ENCODE measurements at regions not wholly inside any gene's neighbourhood (a gene's known extent, or its start where the extent isn't known, plus 50 kb on each side); places are given as distances from the start of the nearest gene placed in this dataset.

GRCh38 chr5:17893026-17893635, 258.9 kb downstream of the TAF11L14 start:
- DNase-seq (ENCODE audit: low read depth) = no peak

- no peak for DNase-seq (ENCODE audit: low read depth)
These were observed 261.2 kb downstream of the TAF11L14 start for GRCh38 chr5:17895288-17896033.

- DNase-seq (ENCODE audit: low read depth) = no peak
These were observed 262.3 kb downstream of the TAF11L14 start for GRCh38 chr5:17896605-17897004.

GRCh38 chr5:17897776-17898175, 263.5 kb downstream of the TAF11L14 start:
- no peak for DNase-seq (ENCODE audit: low read depth)

GRCh38 chr5:17898766-17899165, 264.5 kb downstream of the TAF11L14 start:
- DNase-seq (ENCODE audit: low read depth) = no peak

GRCh38 chr5:17907094-17907493, 272.8 kb downstream of the TAF11L14 start:
- DNase-seq (ENCODE audit: low read depth) = no peak

GRCh38 chr5:17910318-17910717, 276.1 kb downstream of the TAF11L14 start:
- DNase-seq (ENCODE audit: low read depth) = no peak

GRCh38 chr5:17912794-17913193, 278.5 kb downstream of the TAF11L14 start:
- DNase-seq (ENCODE audit: low read depth) = no peak

GRCh38 chr5:17916446-17916845, 282.2 kb downstream of the TAF11L14 start:
- DNase-seq (ENCODE audit: low read depth) = no peak

GRCh38 chr5:17917465-17917864, 283.2 kb downstream of the TAF11L14 start:
- DNase-seq (ENCODE audit: low read depth) = no peak

GRCh38 chr5:17918373-17919104, 284.3 kb downstream of the TAF11L14 start:
- DNase-seq (ENCODE audit: low read depth) = no peak

- DNase-seq (ENCODE audit: low read depth) = no peak
These were observed 291.0 kb downstream of the TAF11L14 start for GRCh38 chr5:17925276-17925675.

GRCh38 chr5:17928581-17928981, 294.3 kb downstream of the TAF11L14 start:
- DNase-seq (ENCODE audit: low read depth) = no peak

- DNase-seq (ENCODE audit: low read depth) = no peak
These were observed 294.9 kb downstream of the TAF11L14 start for GRCh38 chr5:17929171-17929570.

- DNase-seq (ENCODE audit: low read depth) = no peak
These were observed 296.1 kb downstream of the TAF11L14 start for GRCh38 chr5:17930346-17930745.

- DNase-seq (ENCODE audit: low read depth) = no peak
These were observed 309.8 kb downstream of the TAF11L14 start for GRCh38 chr5:17944046-17944445.

GRCh38 chr5:17947029-17947428, 312.8 kb downstream of the TAF11L14 start:
- DNase-seq (ENCODE audit: low read depth) = no peak

GRCh38 chr5:17951392-17952169, 317.3 kb downstream of the TAF11L14 start:
- DNase-seq (ENCODE audit: low read depth) = no peak

- no peak for DNase-seq (ENCODE audit: low read depth)
These were observed 318.0 kb downstream of the TAF11L14 start for GRCh38 chr5:17952231-17952630.

GRCh38 chr5:17964067-17964466, 329.8 kb downstream of the TAF11L14 start:
- DNase-seq (ENCODE audit: low read depth) = no peak

- no peak for DNase-seq (ENCODE audit: low read depth)
These were observed 332.6 kb downstream of the TAF11L14 start for GRCh38 chr5:17966640-17967402.

- DNase-seq (ENCODE audit: low read depth) = no peak
These were observed 342.1 kb downstream of the TAF11L14 start for GRCh38 chr5:17976404-17976803.

Measured in stimulated activated CD8-positive, alpha-beta memory T cell treated with anti-CD3 and anti-CD28 coated beads, Interleukin-12 subunit alpha, Interleukin-12 subunit beta, amount 100 ng/mL, for 1 hour (primary cell).